ENCODE measurements at regions not wholly inside any gene's neighbourhood (a gene's known extent, or its start where the extent isn't known, plus 50 kb on each side); places are given as distances from the start of the nearest gene placed in this dataset.

DNA sequence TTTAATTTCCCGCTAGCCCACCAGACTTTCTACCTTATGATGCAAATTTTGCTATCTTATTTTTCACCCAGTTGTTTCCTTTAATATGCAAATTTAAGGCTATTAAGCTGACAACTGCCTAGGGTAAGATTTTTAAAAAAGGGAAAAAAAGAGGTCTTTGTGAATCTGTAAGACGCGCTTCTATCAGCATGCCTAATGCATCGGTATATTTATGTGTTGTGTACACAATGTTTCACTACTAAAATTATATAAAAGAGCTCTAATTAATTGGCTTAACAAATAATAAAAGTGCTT, 386.6 kb downstream of the KIF20B start:
- TF ChIP-seq POLR2A (IDR thresholded peaks at IDR 0.05; ENCODE audit: low read depth) (no peak), POLR2AphosphoS5 (IDR thresholded peaks at IDR 0.05) (no peak), EP300 (IDR thresholded peaks at IDR 0.05) (no peak)
- TF ChIP-seq, protein P1, sequence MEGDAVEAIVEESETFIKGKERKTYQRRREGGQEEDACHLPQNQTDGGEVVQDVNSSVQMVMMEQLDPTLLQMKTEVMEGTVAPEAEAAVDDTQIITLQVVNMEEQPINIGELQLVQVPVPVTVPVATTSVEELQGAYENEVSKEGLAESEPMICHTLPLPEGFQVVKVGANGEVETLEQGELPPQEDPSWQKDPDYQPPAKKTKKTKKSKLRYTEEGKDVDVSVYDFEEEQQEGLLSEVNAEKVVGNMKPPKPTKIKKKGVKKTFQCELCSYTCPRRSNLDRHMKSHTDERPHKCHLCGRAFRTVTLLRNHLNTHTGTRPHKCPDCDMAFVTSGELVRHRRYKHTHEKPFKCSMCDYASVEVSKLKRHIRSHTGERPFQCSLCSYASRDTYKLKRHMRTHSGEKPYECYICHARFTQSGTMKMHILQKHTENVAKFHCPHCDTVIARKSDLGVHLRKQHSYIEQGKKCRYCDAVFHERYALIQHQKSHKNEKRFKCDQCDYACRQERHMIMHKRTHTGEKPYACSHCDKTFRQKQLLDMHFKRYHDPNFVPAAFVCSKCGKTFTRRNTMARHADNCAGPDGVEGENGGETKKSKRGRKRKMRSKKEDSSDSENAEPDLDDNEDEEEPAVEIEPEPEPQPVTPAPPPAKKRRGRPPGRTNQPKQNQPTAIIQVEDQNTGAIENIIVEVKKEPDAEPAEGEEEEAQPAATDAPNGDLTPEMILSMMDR (IDR thresholded peaks at IDR 0.05) = no peak

Measured in esophagus muscularis mucosa (tissue), 4 donors.